IMR-90 (cell line): ENCODE measurements at regions not wholly inside any gene's neighbourhood (a gene's known extent, or its start where the extent isn't known, plus 50 kb on each side); places are given as distances from the start of the nearest gene placed in this dataset.

Source experiments
- ATAC-seq: fragments of 200-7000 bp; cut with Tn5 transposase; 2 replicates; pipeline ENCODE4 v1.9.1; 2020; ENCODE audit warnings: low read depth, mild to moderate bottlenecking, moderate library complexity
- BruUV-seq: library from RNA; stranded (reverse); fragments of 400-500 nt; replicated peaks from 2 replicates; lab custom pipeline; 2021; lab: Mats Ljungman, UMichigan
- CTCF ChIA-PET: fragments of 300-600 bp; formaldehyde crosslinking; extraction: SDS; loops from one replicate; lab custom pipeline; 2021; ENCODE audit warnings: antibody characterized with exemption; lab: Yijun Ruan, JAX
- POLR2A ChIA-PET: fragments of 300-600 bp; sonication (Branson Sonifier 250); formaldehyde crosslinking; loops from one replicate; lab custom pipeline; 2022; ENCODE audit warnings: antibody characterized with exemption; ENCODE audit not compliant: unreplicated experiment; lab: Charles Lee
- DNase-seq: peaks from one replicate; pipeline ENCODE4 v3.0.0; 2013
- H2AFZ ChIP-seq: replicated peaks from 2 replicates; pipeline ENCODE3; 2013; ENCODE audit warnings: low read length, mild to moderate bottlenecking; ENCODE audit not compliant: poor library complexity
- H2AK5ac ChIP-seq: 2 replicates; pipeline ENCODE4 v1.6.1; 2013; ENCODE audit warnings: low read depth, low read length, inconsistent platforms
- H2AK9ac ChIP-seq: replicated peaks from 2 replicates; pipeline ENCODE3; 2013; ENCODE audit warnings: mild to moderate bottlenecking, low read depth, low read length, moderate library complexity; ENCODE audit not compliant: poor library complexity
- H2BK120ac ChIP-seq: 2 replicates; pipeline ENCODE4 v1.6.1; 2013; ENCODE audit warnings: low read depth, low read length, inconsistent platforms
- H2BK15ac ChIP-seq: 3 replicates; pipeline ENCODE4 v1.6.1; 2013; ENCODE audit warnings: low read depth, low read length, inconsistent platforms
- H2BK20ac ChIP-seq: 2 replicates; pipeline ENCODE4 v1.6.1; 2013; ENCODE audit warnings: low read depth, mild to moderate bottlenecking, inconsistent platforms, low read length, moderate library complexity
- H2BK5ac ChIP-seq: 2 replicates; pipeline ENCODE4 v1.6.1; 2013; ENCODE audit warnings: mild to moderate bottlenecking, low read depth, low read length, inconsistent platforms; ENCODE audit not compliant: poor library complexity, severe bottlenecking
- H3K14ac ChIP-seq: replicated peaks from 2 replicates; pipeline ENCODE4 v1.6.1; 2013; ENCODE audit warnings: low read depth, low read length, inconsistent platforms
- H3K18ac ChIP-seq: 2 replicates; pipeline ENCODE4 v1.6.1; 2013; ENCODE audit warnings: low read depth, low read length, control low read depth
- H3K23ac ChIP-seq: 2 replicates; pipeline ENCODE4 v1.6.1; 2013; ENCODE audit warnings: low read depth, low read length, inconsistent platforms
- H3K27ac ChIP-seq: 2 replicates; pipeline ENCODE4 v1.5.1; 2013; ENCODE audit warnings: mild to moderate bottlenecking, control low read depth, low read length; ENCODE audit not compliant: insufficient read depth
- H3K27me3 ChIP-seq: 2 replicates; pipeline ENCODE4 v1.6.1; 2013; ENCODE audit warnings: low read length; ENCODE audit not compliant: control insufficient read depth, insufficient read depth
- H3K36me3 ChIP-seq: 2 replicates; pipeline ENCODE4 v1.6.1; 2013; ENCODE audit warnings: low read length, mixed read lengths; ENCODE audit not compliant: control insufficient read depth, insufficient read depth
- H3K4ac ChIP-seq: 2 replicates; pipeline ENCODE4 v1.6.1; 2013; ENCODE audit warnings: low read depth, low read length, inconsistent platforms
- H3K4me1 ChIP-seq: 2 replicates; pipeline ENCODE4 v1.6.1; 2013; ENCODE audit warnings: low read length, mixed read lengths; ENCODE audit not compliant: control insufficient read depth, insufficient read depth
- H3K4me2 ChIP-seq: 2 replicates; pipeline ENCODE4 v1.6.1; 2013; ENCODE audit warnings: low read depth, mild to moderate bottlenecking, control low read depth, low read length, moderate library complexity
- H3K4me3 ChIP-seq: 2 replicates; pipeline ENCODE4 v1.5.1; 2013; ENCODE audit warnings: low read depth, mild to moderate bottlenecking, control low read depth, low read length, moderate library complexity; ENCODE audit not compliant: insufficient read depth
- H3K56ac ChIP-seq: 2 replicates; pipeline ENCODE4 v1.6.1; 2013; ENCODE audit warnings: low read length, inconsistent platforms; ENCODE audit not compliant: insufficient read depth; ENCODE audit errors: extremely low read depth
- H3K79me1 ChIP-seq, 2 experiments: 2 replicates each; pipeline ENCODE4 v1.6.1; 2013; ENCODE audit warnings: low read length in 2 of 2, inconsistent platforms in 1 of 2, low read depth in 1 of 2
- H3K9ac ChIP-seq: 2 replicates; pipeline ENCODE4 v1.6.1; 2013; ENCODE audit warnings: low read depth, low read length, control low read depth
- H3K9me1 ChIP-seq: 2 replicates; pipeline ENCODE4 v1.6.1; 2013; ENCODE audit warnings: low read length, inconsistent platforms; ENCODE audit not compliant: insufficient read depth
- H3K9me3 ChIP-seq: 2 replicates; pipeline ENCODE4 v1.6.1; 2013; ENCODE audit warnings: low read length; ENCODE audit not compliant: control insufficient read depth, insufficient read depth
- H4K20me1 ChIP-seq: 2 replicates; pipeline ENCODE4 v1.6.1; 2013; ENCODE audit warnings: low read length, inconsistent platforms; ENCODE audit not compliant: insufficient read depth
- H4K5ac ChIP-seq: 2 replicates; pipeline ENCODE4 v1.6.1; 2013; ENCODE audit warnings: mild to moderate bottlenecking, low read depth, low read length, control low read depth
- H4K8ac ChIP-seq, 2 experiments: 2 replicates each; pipeline ENCODE4 v1.6.1; 2013; ENCODE audit warnings: low read depth in 2 of 2, low read length in 2 of 2, control low read depth in 1 of 2, inconsistent platforms in 1 of 2
- H4K91ac ChIP-seq: 2 replicates; pipeline ENCODE4 v1.6.1; 2013; ENCODE audit warnings: low read depth, low read length, inconsistent platforms; ENCODE audit not compliant: insufficient read depth
- CHD1 ChIP-seq: IDR thresholded peaks from 2 replicates; pipeline ENCODE4 v1.6.1; 2012; ENCODE audit warnings: low read depth, low read length, improper control_type of control experiment
- FOS ChIP-seq: fragments of 150-350 bp; IDR thresholded peaks from 2 replicates; pipeline ENCODE4 v1.6.1; 2016; ENCODE audit warnings: low read depth, low read length
- MAFK ChIP-seq: IDR thresholded peaks from 2 replicates; pipeline ENCODE4 v1.6.1; 2012; ENCODE audit warnings: low read depth, low read length, improper control_type of control experiment
- NFE2L2 ChIP-seq: fragments of 150-350 bp; IDR thresholded peaks from 2 replicates; pipeline ENCODE4 v1.6.1; 2016; ENCODE audit warnings: low read depth, mild to moderate bottlenecking, low read length
- RCOR1 ChIP-seq: IDR thresholded peaks from 2 replicates; pipeline ENCODE4 v1.6.1; 2012; ENCODE audit warnings: mild to moderate bottlenecking, low read length, improper control_type of control experiment; ENCODE audit not compliant: insufficient replicate concordance
- SMC3 ChIP-seq: fragments of 150-350 bp; IDR thresholded peaks from 2 replicates; pipeline ENCODE4 v1.6.1; 2016; ENCODE audit warnings: low read depth, mild to moderate bottlenecking, antibody characterized with exemption, low read length, moderate library complexity
- WGBS, 2 experiments: methylation state at CpG; one replicate each; pipeline versions ENCODE4 v1.1.5 to v1.1.7; 2013; ENCODE audit warnings: missing lambda C conversion rate in 2 of 2; ENCODE audit not compliant: insufficient read length in 1 of 2; ENCODE audit errors: extremely low coverage in 2 of 2; 5-methylcytosine and 5-hydroxymethylcytosine counted together
- dilution Hi-C: fragments of 300-500 bp; cut with HindIII; formaldehyde crosslinking; loops from one replicate; pipeline ENCODE4 v1.14.3; 2018; ENCODE audit warnings: low sequenced_read_pairs; ENCODE audit not compliant: unreplicated experiment
- in situ Hi-C: fragments of 300-500 bp; cut with MboI; formaldehyde crosslinking; loops from 3 replicates; pipeline ENCODE4 v1.14.3; 2019; ENCODE audit warnings: low sequenced_read_pairs, inconsistent platforms, mixed read lengths
- intact Hi-C: fragments of 100-400 bp; cut with micrococcal nuclease; formaldehyde crosslinking; loops from 2 replicates; pipeline ENCODE4 v1.10.0; 2022
- TF ChIP-seq, protein P1 (sequence below): fragments of 150-350 bp; IDR thresholded peaks from 2 replicates; pipeline ENCODE4 v1.6.1; 2016; ENCODE audit warnings: low read depth, mild to moderate bottlenecking, low read length, moderate library complexity, borderline replicate concordance
- TF ChIP-seq, protein P2 (sequence below): fragments of 150-350 bp; IDR thresholded peaks from 2 replicates; pipeline ENCODE4 v1.6.1; 2017; ENCODE audit warnings: mild to moderate bottlenecking, antibody characterized with exemption, low read length, low read depth
- TF ChIP-seq, protein P3 (sequence below): conservative IDR thresholded peaks from 2 replicates; pipeline ENCODE4 v1.5.1; 2012; ENCODE audit warnings: mild to moderate bottlenecking, low read depth, low read length, improper control_type of control experiment

- no peak overlapping the region for H2AK9ac ChIP-seq
- intact Hi-C loops, result no loop called here
- in situ Hi-C loops, result no loop called here
- peaks cover 3% of the 10 kb centered on the region; the same call in 1 of the 2 replicates for H3K9me3 ChIP-seq
- H2AK5ac ChIP-seq, result no peak overlapping the region
- no peak overlapping the region for H2AFZ ChIP-seq
- H2BK20ac ChIP-seq, result no peak overlapping the region
- WGBS, 2 experiments, result no CpG with 5 or more reads among the region's 2 CpGs
- H4K91ac ChIP-seq, result no peak overlapping the region
- no peak overlapping the region for H3K4me2 ChIP-seq
- H2BK15ac ChIP-seq, result no peak overlapping the region
- H2BK5ac ChIP-seq, result no peak overlapping the region
- H3K27me3 ChIP-seq, result no peaks in the 10 kb centered on the region
- BruUV-seq, result no TSS peak
- no peak overlapping the region for H3K56ac ChIP-seq
- DNase-seq (no peak), ATAC-seq (no peak)
- H4K5ac ChIP-seq, result no peak overlapping the region
- no peak overlapping the region for H3K4ac ChIP-seq
- H3K18ac ChIP-seq, result no peak overlapping the region
- H2BK120ac ChIP-seq, result no peak overlapping the region
- H4K20me1 ChIP-seq, result no peaks in the 10 kb centered on the region
- TF ChIP-seq, protein P1, sequence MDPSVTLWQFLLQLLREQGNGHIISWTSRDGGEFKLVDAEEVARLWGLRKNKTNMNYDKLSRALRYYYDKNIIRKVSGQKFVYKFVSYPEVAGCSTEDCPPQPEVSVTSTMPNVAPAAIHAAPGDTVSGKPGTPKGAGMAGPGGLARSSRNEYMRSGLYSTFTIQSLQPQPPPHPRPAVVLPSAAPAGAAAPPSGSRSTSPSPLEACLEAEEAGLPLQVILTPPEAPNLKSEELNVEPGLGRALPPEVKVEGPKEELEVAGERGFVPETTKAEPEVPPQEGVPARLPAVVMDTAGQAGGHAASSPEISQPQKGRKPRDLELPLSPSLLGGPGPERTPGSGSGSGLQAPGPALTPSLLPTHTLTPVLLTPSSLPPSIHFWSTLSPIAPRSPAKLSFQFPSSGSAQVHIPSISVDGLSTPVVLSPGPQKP, result no peak
- TF ChIP-seq, protein P2, sequence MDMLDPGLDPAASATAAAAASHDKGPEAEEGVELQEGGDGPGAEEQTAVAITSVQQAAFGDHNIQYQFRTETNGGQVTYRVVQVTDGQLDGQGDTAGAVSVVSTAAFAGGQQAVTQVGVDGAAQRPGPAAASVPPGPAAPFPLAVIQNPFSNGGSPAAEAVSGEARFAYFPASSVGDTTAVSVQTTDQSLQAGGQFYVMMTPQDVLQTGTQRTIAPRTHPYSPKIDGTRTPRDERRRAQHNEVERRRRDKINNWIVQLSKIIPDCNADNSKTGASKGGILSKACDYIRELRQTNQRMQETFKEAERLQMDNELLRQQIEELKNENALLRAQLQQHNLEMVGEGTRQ, result no peak
- TF ChIP-seq, protein P3, sequence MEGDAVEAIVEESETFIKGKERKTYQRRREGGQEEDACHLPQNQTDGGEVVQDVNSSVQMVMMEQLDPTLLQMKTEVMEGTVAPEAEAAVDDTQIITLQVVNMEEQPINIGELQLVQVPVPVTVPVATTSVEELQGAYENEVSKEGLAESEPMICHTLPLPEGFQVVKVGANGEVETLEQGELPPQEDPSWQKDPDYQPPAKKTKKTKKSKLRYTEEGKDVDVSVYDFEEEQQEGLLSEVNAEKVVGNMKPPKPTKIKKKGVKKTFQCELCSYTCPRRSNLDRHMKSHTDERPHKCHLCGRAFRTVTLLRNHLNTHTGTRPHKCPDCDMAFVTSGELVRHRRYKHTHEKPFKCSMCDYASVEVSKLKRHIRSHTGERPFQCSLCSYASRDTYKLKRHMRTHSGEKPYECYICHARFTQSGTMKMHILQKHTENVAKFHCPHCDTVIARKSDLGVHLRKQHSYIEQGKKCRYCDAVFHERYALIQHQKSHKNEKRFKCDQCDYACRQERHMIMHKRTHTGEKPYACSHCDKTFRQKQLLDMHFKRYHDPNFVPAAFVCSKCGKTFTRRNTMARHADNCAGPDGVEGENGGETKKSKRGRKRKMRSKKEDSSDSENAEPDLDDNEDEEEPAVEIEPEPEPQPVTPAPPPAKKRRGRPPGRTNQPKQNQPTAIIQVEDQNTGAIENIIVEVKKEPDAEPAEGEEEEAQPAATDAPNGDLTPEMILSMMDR, result no peak
- TF ChIP-seq MAFK (no peak), FOS (no peak), NFE2L2 (no peak), SMC3 (no peak), RCOR1 (no peak), CHD1 (no peak)
- H3K4me3 ChIP-seq, result no peak overlapping the region
- H3K14ac ChIP-seq, result no peak overlapping the region
- no peak overlapping the region for H3K9ac ChIP-seq
- H3K27ac ChIP-seq, result no peak overlapping the region
- dilution Hi-C loops, result no loop called here
- POLR2A ChIA-PET, result no interaction called here
- H3K79me1 ChIP-seq, result no peaks in the 10 kb centered on the region
- H4K8ac ChIP-seq, result no peak overlapping the region
- no peaks in the 10 kb centered on the region for H3K36me3 ChIP-seq
- CTCF ChIA-PET, result no interaction called here
- no peak overlapping the region for H3K23ac ChIP-seq
- no peaks in the 10 kb centered on the region for H3K4me1 ChIP-seq
- H3K9me1 ChIP-seq, result no peaks in the 10 kb centered on the region
Measured at GRCh38 chr5:161138751-161139455, 286.9 kb upstream of the ATP10B start.
